IMR-90 (cell line): ENCODE measurements at regions not wholly inside any gene's neighbourhood (a gene's known extent, or its start where the extent isn't known, plus 50 kb on each side); places are given as distances from the start of the nearest gene placed in this dataset.

Experiments
- ATAC-seq: fragments of 200-7000 bp; cut with Tn5 transposase; 2 replicates; pipeline ENCODE4 v1.9.1; 2020; ENCODE audit warnings: low read depth, mild to moderate bottlenecking, moderate library complexity
- BruUV-seq: library from RNA; stranded (reverse); fragments of 400-500 nt; replicated peaks from 2 replicates; lab custom pipeline; 2021; lab: Mats Ljungman, UMichigan
- CTCF ChIA-PET: fragments of 300-600 bp; formaldehyde crosslinking; extraction: SDS; loops from one replicate; lab custom pipeline; 2021; ENCODE audit warnings: antibody characterized with exemption; lab: Yijun Ruan, JAX
- POLR2A ChIA-PET: fragments of 300-600 bp; sonication (Branson Sonifier 250); formaldehyde crosslinking; loops from one replicate; lab custom pipeline; 2022; ENCODE audit warnings: antibody characterized with exemption; ENCODE audit not compliant: unreplicated experiment; lab: Charles Lee
- DNase-seq: peaks from one replicate; pipeline ENCODE4 v3.0.0; 2013
- H2AFZ ChIP-seq: replicated peaks from 2 replicates; pipeline ENCODE3; 2013; ENCODE audit warnings: low read length, mild to moderate bottlenecking; ENCODE audit not compliant: poor library complexity
- H2AK5ac ChIP-seq: 2 replicates; pipeline ENCODE4 v1.6.1; 2013; ENCODE audit warnings: low read depth, low read length, inconsistent platforms
- H2AK9ac ChIP-seq: replicated peaks from 2 replicates; pipeline ENCODE3; 2013; ENCODE audit warnings: mild to moderate bottlenecking, low read depth, low read length, moderate library complexity; ENCODE audit not compliant: poor library complexity
- H2BK120ac ChIP-seq: 2 replicates; pipeline ENCODE4 v1.6.1; 2013; ENCODE audit warnings: low read depth, low read length, inconsistent platforms
- H2BK15ac ChIP-seq: 3 replicates; pipeline ENCODE4 v1.6.1; 2013; ENCODE audit warnings: low read depth, low read length, inconsistent platforms
- H2BK20ac ChIP-seq: 2 replicates; pipeline ENCODE4 v1.6.1; 2013; ENCODE audit warnings: low read depth, mild to moderate bottlenecking, inconsistent platforms, low read length, moderate library complexity
- H2BK5ac ChIP-seq: 2 replicates; pipeline ENCODE4 v1.6.1; 2013; ENCODE audit warnings: mild to moderate bottlenecking, low read depth, low read length, inconsistent platforms; ENCODE audit not compliant: poor library complexity, severe bottlenecking
- H3K14ac ChIP-seq: replicated peaks from 2 replicates; pipeline ENCODE4 v1.6.1; 2013; ENCODE audit warnings: low read depth, low read length, inconsistent platforms
- H3K18ac ChIP-seq: 2 replicates; pipeline ENCODE4 v1.6.1; 2013; ENCODE audit warnings: low read depth, low read length, control low read depth
- H3K23ac ChIP-seq: 2 replicates; pipeline ENCODE4 v1.6.1; 2013; ENCODE audit warnings: low read depth, low read length, inconsistent platforms
- H3K27ac ChIP-seq: 2 replicates; pipeline ENCODE4 v1.5.1; 2013; ENCODE audit warnings: mild to moderate bottlenecking, control low read depth, low read length; ENCODE audit not compliant: insufficient read depth
- H3K27me3 ChIP-seq: 2 replicates; pipeline ENCODE4 v1.6.1; 2013; ENCODE audit warnings: low read length; ENCODE audit not compliant: control insufficient read depth, insufficient read depth
- H3K36me3 ChIP-seq: 2 replicates; pipeline ENCODE4 v1.6.1; 2013; ENCODE audit warnings: low read length, mixed read lengths; ENCODE audit not compliant: control insufficient read depth, insufficient read depth
- H3K4ac ChIP-seq: 2 replicates; pipeline ENCODE4 v1.6.1; 2013; ENCODE audit warnings: low read depth, low read length, inconsistent platforms
- H3K4me1 ChIP-seq: 2 replicates; pipeline ENCODE4 v1.6.1; 2013; ENCODE audit warnings: low read length, mixed read lengths; ENCODE audit not compliant: control insufficient read depth, insufficient read depth
- H3K4me2 ChIP-seq: 2 replicates; pipeline ENCODE4 v1.6.1; 2013; ENCODE audit warnings: low read depth, mild to moderate bottlenecking, control low read depth, low read length, moderate library complexity
- H3K4me3 ChIP-seq: 2 replicates; pipeline ENCODE4 v1.5.1; 2013; ENCODE audit warnings: low read depth, mild to moderate bottlenecking, control low read depth, low read length, moderate library complexity; ENCODE audit not compliant: insufficient read depth
- H3K56ac ChIP-seq: 2 replicates; pipeline ENCODE4 v1.6.1; 2013; ENCODE audit warnings: low read length, inconsistent platforms; ENCODE audit not compliant: insufficient read depth; ENCODE audit errors: extremely low read depth
- H3K79me1 ChIP-seq, 2 experiments: 2 replicates each; pipeline ENCODE4 v1.6.1; 2013; ENCODE audit warnings: low read length in 2 of 2, inconsistent platforms in 1 of 2, low read depth in 1 of 2
- H3K9ac ChIP-seq: 2 replicates; pipeline ENCODE4 v1.6.1; 2013; ENCODE audit warnings: low read depth, low read length, control low read depth
- H3K9me1 ChIP-seq: 2 replicates; pipeline ENCODE4 v1.6.1; 2013; ENCODE audit warnings: low read length, inconsistent platforms; ENCODE audit not compliant: insufficient read depth
- H3K9me3 ChIP-seq: 2 replicates; pipeline ENCODE4 v1.6.1; 2013; ENCODE audit warnings: low read length; ENCODE audit not compliant: control insufficient read depth, insufficient read depth
- H4K20me1 ChIP-seq: 2 replicates; pipeline ENCODE4 v1.6.1; 2013; ENCODE audit warnings: low read length, inconsistent platforms; ENCODE audit not compliant: insufficient read depth
- H4K5ac ChIP-seq: 2 replicates; pipeline ENCODE4 v1.6.1; 2013; ENCODE audit warnings: mild to moderate bottlenecking, low read depth, low read length, control low read depth
- H4K8ac ChIP-seq, 2 experiments: 2 replicates each; pipeline ENCODE4 v1.6.1; 2013; ENCODE audit warnings: low read depth in 2 of 2, low read length in 2 of 2, control low read depth in 1 of 2, inconsistent platforms in 1 of 2
- H4K91ac ChIP-seq: 2 replicates; pipeline ENCODE4 v1.6.1; 2013; ENCODE audit warnings: low read depth, low read length, inconsistent platforms; ENCODE audit not compliant: insufficient read depth
- BHLHE40 ChIP-seq: fragments of 150-350 bp; IDR thresholded peaks from 2 replicates; pipeline ENCODE4 v1.6.1; 2016; ENCODE audit warnings: mild to moderate bottlenecking, low read depth, low read length
- CEBPB ChIP-seq: IDR thresholded peaks from 2 replicates; pipeline ENCODE4 v1.6.1; 2012; ENCODE audit warnings: low read depth, low read length, improper control_type of control experiment
- CHD1 ChIP-seq: IDR thresholded peaks from 2 replicates; pipeline ENCODE4 v1.6.1; 2012; ENCODE audit warnings: low read depth, low read length, improper control_type of control experiment
- FOS ChIP-seq: fragments of 150-350 bp; IDR thresholded peaks from 2 replicates; pipeline ENCODE4 v1.6.1; 2016; ENCODE audit warnings: low read depth, low read length
- MAFK ChIP-seq: IDR thresholded peaks from 2 replicates; pipeline ENCODE4 v1.6.1; 2012; ENCODE audit warnings: low read depth, low read length, improper control_type of control experiment
- MAZ ChIP-seq: IDR thresholded peaks from 2 replicates; pipeline ENCODE4 v1.6.1; 2012; ENCODE audit warnings: low read depth, mild to moderate bottlenecking, low read length, improper control_type of control experiment, moderate library complexity, borderline replicate concordance
- MXI1 ChIP-seq: IDR thresholded peaks from 2 replicates; pipeline ENCODE4 v1.6.1; 2012; ENCODE audit warnings: low read depth, mild to moderate bottlenecking, low read length, moderate library complexity, borderline replicate concordance
- NFE2L2 ChIP-seq: fragments of 150-350 bp; IDR thresholded peaks from 2 replicates; pipeline ENCODE4 v1.6.1; 2016; ENCODE audit warnings: low read depth, mild to moderate bottlenecking, low read length
- POLR2A ChIP-seq: IDR thresholded peaks from 2 replicates; pipeline ENCODE4 v1.6.1; 2012; ENCODE audit warnings: mild to moderate bottlenecking, low read depth, low read length
- RCOR1 ChIP-seq: IDR thresholded peaks from 2 replicates; pipeline ENCODE4 v1.6.1; 2012; ENCODE audit warnings: mild to moderate bottlenecking, low read length, improper control_type of control experiment; ENCODE audit not compliant: insufficient replicate concordance
- RFX5 ChIP-seq: IDR thresholded peaks from 2 replicates; pipeline ENCODE4 v1.8.0; 2012; ENCODE audit warnings: low read depth, mild to moderate bottlenecking, low read length, moderate library complexity
- SMC3 ChIP-seq: fragments of 150-350 bp; IDR thresholded peaks from 2 replicates; pipeline ENCODE4 v1.6.1; 2016; ENCODE audit warnings: low read depth, mild to moderate bottlenecking, antibody characterized with exemption, low read length, moderate library complexity
- WGBS, 2 experiments: methylation state at CpG; one replicate each; pipeline versions ENCODE4 v1.1.5 to v1.1.7; 2013; ENCODE audit warnings: missing lambda C conversion rate in 2 of 2; ENCODE audit not compliant: insufficient read length in 1 of 2; ENCODE audit errors: extremely low coverage in 2 of 2; 5-methylcytosine and 5-hydroxymethylcytosine counted together
- dilution Hi-C: fragments of 300-500 bp; cut with HindIII; formaldehyde crosslinking; loops from one replicate; pipeline ENCODE4 v1.14.3; 2018; ENCODE audit warnings: low sequenced_read_pairs; ENCODE audit not compliant: unreplicated experiment
- in situ Hi-C: fragments of 300-500 bp; cut with MboI; formaldehyde crosslinking; loops from 3 replicates; pipeline ENCODE4 v1.14.3; 2019; ENCODE audit warnings: low sequenced_read_pairs, inconsistent platforms, mixed read lengths
- intact Hi-C: fragments of 100-400 bp; cut with micrococcal nuclease; formaldehyde crosslinking; loops from 2 replicates; pipeline ENCODE4 v1.10.0; 2022
- TF ChIP-seq, protein P1 (sequence below): fragments of 150-350 bp; IDR thresholded peaks from 2 replicates; pipeline ENCODE4 v1.6.1; 2017; ENCODE audit warnings: mild to moderate bottlenecking, antibody characterized with exemption, low read length, low read depth
- TF ChIP-seq, protein P2 (sequence below): fragments of 150-350 bp; IDR thresholded peaks from 2 replicates; pipeline ENCODE4 v1.6.1; 2016; ENCODE audit warnings: low read depth, mild to moderate bottlenecking, low read length, moderate library complexity, borderline replicate concordance
- TF ChIP-seq, protein P3 (sequence below): conservative IDR thresholded peaks from 2 replicates; pipeline ENCODE4 v1.5.1; 2012; ENCODE audit warnings: mild to moderate bottlenecking, low read depth, low read length, improper control_type of control experiment

- no peak overlapping the region for H3K23ac ChIP-seq
- no peak overlapping the region for H4K91ac ChIP-seq
- H3K18ac ChIP-seq = no peak overlapping the region
- H2BK5ac ChIP-seq = no peak overlapping the region
- intact Hi-C loops (no loop called here), dilution Hi-C loops (no loop called here), in situ Hi-C loops (no loop called here)
- no peak overlapping the region for H4K5ac ChIP-seq
- H2AFZ ChIP-seq = no peak overlapping the region
- BruUV-seq = no TSS peak
- no peak for ATAC-seq
- no peak overlapping the region for H3K27ac ChIP-seq
- no peak overlapping the region for H3K14ac ChIP-seq
- H3K4me3 ChIP-seq = no peak overlapping the region
- H4K20me1 ChIP-seq = no peaks in the 10 kb centered on the region
- TF ChIP-seq POLR2A (no peak), SMC3 (no peak), FOS (no peak), RCOR1 (no peak), BHLHE40 (no peak), NFE2L2 (no peak), MXI1 (no peak), RFX5 (no peak), MAFK (no peak), MAZ (no peak), CEBPB (no peak), CHD1 (no peak)
- TF ChIP-seq, protein P1, sequence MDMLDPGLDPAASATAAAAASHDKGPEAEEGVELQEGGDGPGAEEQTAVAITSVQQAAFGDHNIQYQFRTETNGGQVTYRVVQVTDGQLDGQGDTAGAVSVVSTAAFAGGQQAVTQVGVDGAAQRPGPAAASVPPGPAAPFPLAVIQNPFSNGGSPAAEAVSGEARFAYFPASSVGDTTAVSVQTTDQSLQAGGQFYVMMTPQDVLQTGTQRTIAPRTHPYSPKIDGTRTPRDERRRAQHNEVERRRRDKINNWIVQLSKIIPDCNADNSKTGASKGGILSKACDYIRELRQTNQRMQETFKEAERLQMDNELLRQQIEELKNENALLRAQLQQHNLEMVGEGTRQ = no peak
- TF ChIP-seq, protein P2, sequence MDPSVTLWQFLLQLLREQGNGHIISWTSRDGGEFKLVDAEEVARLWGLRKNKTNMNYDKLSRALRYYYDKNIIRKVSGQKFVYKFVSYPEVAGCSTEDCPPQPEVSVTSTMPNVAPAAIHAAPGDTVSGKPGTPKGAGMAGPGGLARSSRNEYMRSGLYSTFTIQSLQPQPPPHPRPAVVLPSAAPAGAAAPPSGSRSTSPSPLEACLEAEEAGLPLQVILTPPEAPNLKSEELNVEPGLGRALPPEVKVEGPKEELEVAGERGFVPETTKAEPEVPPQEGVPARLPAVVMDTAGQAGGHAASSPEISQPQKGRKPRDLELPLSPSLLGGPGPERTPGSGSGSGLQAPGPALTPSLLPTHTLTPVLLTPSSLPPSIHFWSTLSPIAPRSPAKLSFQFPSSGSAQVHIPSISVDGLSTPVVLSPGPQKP = no peak
- TF ChIP-seq, protein P3, sequence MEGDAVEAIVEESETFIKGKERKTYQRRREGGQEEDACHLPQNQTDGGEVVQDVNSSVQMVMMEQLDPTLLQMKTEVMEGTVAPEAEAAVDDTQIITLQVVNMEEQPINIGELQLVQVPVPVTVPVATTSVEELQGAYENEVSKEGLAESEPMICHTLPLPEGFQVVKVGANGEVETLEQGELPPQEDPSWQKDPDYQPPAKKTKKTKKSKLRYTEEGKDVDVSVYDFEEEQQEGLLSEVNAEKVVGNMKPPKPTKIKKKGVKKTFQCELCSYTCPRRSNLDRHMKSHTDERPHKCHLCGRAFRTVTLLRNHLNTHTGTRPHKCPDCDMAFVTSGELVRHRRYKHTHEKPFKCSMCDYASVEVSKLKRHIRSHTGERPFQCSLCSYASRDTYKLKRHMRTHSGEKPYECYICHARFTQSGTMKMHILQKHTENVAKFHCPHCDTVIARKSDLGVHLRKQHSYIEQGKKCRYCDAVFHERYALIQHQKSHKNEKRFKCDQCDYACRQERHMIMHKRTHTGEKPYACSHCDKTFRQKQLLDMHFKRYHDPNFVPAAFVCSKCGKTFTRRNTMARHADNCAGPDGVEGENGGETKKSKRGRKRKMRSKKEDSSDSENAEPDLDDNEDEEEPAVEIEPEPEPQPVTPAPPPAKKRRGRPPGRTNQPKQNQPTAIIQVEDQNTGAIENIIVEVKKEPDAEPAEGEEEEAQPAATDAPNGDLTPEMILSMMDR = no peak
- H2AK5ac ChIP-seq = no peak overlapping the region
- no peak overlapping the region for H3K56ac ChIP-seq
- H3K4me2 ChIP-seq = no peak overlapping the region
- no peak overlapping the region for H3K4ac ChIP-seq
- H2BK15ac ChIP-seq = no peak overlapping the region
- H2BK20ac ChIP-seq = no peak overlapping the region
- H4K8ac ChIP-seq = no peak overlapping the region
- 40% methylated on average over 1 of the region's 5 CpGs; no CpG with 5 or more reads in 1 of the 2 experiments for WGBS, 2 experiments
- ChIA-PET CTCF (no interaction called here), POLR2A (no interaction called here)
- no peaks in the 10 kb centered on the region for H3K36me3 ChIP-seq
- no peaks in the 10 kb centered on the region for H3K79me1 ChIP-seq
- peaks cover 35% of the 10 kb centered on the region for H3K27me3 ChIP-seq
- H2AK9ac ChIP-seq = no peak overlapping the region
- H3K4me1 ChIP-seq = no peaks in the 10 kb centered on the region
- no peak overlapping the region for H3K9ac ChIP-seq
- no peaks in the 10 kb centered on the region; the same call in 1 of the 2 replicates for H3K9me1 ChIP-seq
- DNase-seq = no peak
- no peak overlapping the region for H2BK120ac ChIP-seq
- no peaks in the 10 kb centered on the region for H3K9me3 ChIP-seq
Observed at GRCh38 chr1:214220891-214221290, 60.1 kb upstream of the SMYD2 start.
